CD14-positive monocyte (primary cell): ENCODE measurements at regions not wholly inside any gene's neighbourhood (a gene's known extent, or its start where the extent isn't known, plus 50 kb on each side); places are given as distances from the start of the nearest gene placed in this dataset.

Source experiments
- DNase-seq, 3 donors: peaks; one replicate each; pipeline ENCODE4 v3.0.0-alpha.2; 2011 to 2022
- H2AFZ ChIP-seq: 2 replicates; pipeline ENCODE4 v1.6.0; 2012; ENCODE audit warnings: mild to moderate bottlenecking, low read depth, low read length, inconsistent platforms; ENCODE audit not compliant: insufficient read depth, poor library complexity, severe bottlenecking
- H3K27ac ChIP-seq, 2 donors: 1 replicate in 1 of 2; 2 replicates in 1 of 2; pipeline ENCODE4 v1.5.1; 2012 to 2013; ENCODE audit warnings: low read length in 2 of 2, control low read depth in 1 of 2, inconsistent platforms in 1 of 2, low read depth in 1 of 2, mild to moderate bottlenecking in 1 of 2
- H3K27me3 ChIP-seq, 2 donors: one replicate each; pipeline versions ENCODE4 v1.6.0 to v1.6.1; 2011 to 2013; ENCODE audit warnings: low read length in 2 of 2; ENCODE audit not compliant: control insufficient read depth in 2 of 2, insufficient read depth in 2 of 2
- H3K36me3 ChIP-seq, 2 donors: replicated peaks in 1 of 2; 1 replicate in 1 of 2; 2 replicates in 1 of 2; pipeline versions ENCODE4 v1.5.1 to v1.6.1; 2012 to 2013; ENCODE audit warnings: low read length in 2 of 2, control low read depth in 1 of 2, inconsistent platforms in 1 of 2, mild to moderate bottlenecking in 1 of 2; ENCODE audit not compliant: insufficient read depth in 2 of 2, control insufficient read depth in 1 of 2
- H3K4me1 ChIP-seq, 2 donors: 1 replicate in 1 of 2; 2 replicates in 1 of 2; pipeline versions ENCODE4 v1.5.1 to v1.6.1; 2012 to 2013; ENCODE audit warnings: low read length in 2 of 2, control low read depth in 1 of 2, inconsistent platforms in 1 of 2, mild to moderate bottlenecking in 1 of 2, moderate library complexity in 1 of 2; ENCODE audit not compliant: insufficient read depth in 2 of 2, control insufficient read depth in 1 of 2
- H3K4me2 ChIP-seq: replicated peaks from 2 replicates; pipeline ENCODE3; 2012; ENCODE audit warnings: low read length, moderate library complexity, mild to moderate bottlenecking; ENCODE audit not compliant: poor library complexity, severe bottlenecking; ENCODE audit errors: extremely low read depth
- H3K4me3 ChIP-seq, 3 experiments: fragments of 200-600 bp in 1 of 3; sonication (generic) in 1 of 3; replicated peaks in 1 of 3; 1 replicate in 2 of 3; 2 replicates in 1 of 3; pipeline ENCODE4 v1.5.1; 2011 to 2013; ENCODE audit warnings: low read length in 3 of 3, mild to moderate bottlenecking in 3 of 3, control low read depth in 2 of 3, low read depth in 2 of 3, inconsistent platforms in 1 of 3, moderate library complexity in 1 of 3
- H3K79me2 ChIP-seq: 2 replicates; pipeline ENCODE4 v1.6.0; 2012; ENCODE audit warnings: mild to moderate bottlenecking, control low read depth, inconsistent platforms, low read length, moderate library complexity; ENCODE audit not compliant: insufficient read depth
- H3K9ac ChIP-seq: 2 replicates; pipeline ENCODE4 v1.6.0; 2017; ENCODE audit warnings: low read length, mild to moderate bottlenecking; ENCODE audit not compliant: insufficient read depth, poor library complexity, severe bottlenecking
- H3K9me3 ChIP-seq, 2 donors: replicated peaks in 1 of 2; 1 replicate in 1 of 2; 2 replicates in 1 of 2; pipeline versions ENCODE4 v1.5.1 to v1.6.1; 2012 to 2013; ENCODE audit warnings: low read length in 2 of 2, control low read depth in 1 of 2; ENCODE audit not compliant: control insufficient read depth in 1 of 2, insufficient read depth in 1 of 2
- H4K20me1 ChIP-seq: 2 replicates; pipeline ENCODE4 v1.6.0; 2012; ENCODE audit warnings: mild to moderate bottlenecking, low read length, control low read depth, moderate library complexity; ENCODE audit not compliant: insufficient read depth
- H3K27ac Mint-ChIP-seq, 7 donors: one replicate each; pipeline ENCODE4 v1.8.0; 2020; ENCODE audit warnings: mild to moderate bottlenecking in 7 of 7, mixed read lengths in 7 of 7, moderate library complexity in 6 of 7, inconsistent platforms in 2 of 7
- H3K27me3 Mint-ChIP-seq, 3 donors: one replicate each; pipeline ENCODE4 v1.8.0; 2021 to 2022; ENCODE audit warnings: low read depth in 3 of 3, mild to moderate bottlenecking in 3 of 3, mixed read lengths in 3 of 3, moderate library complexity in 3 of 3, inconsistent platforms in 1 of 3
- H3K36me3 Mint-ChIP-seq, 2 donors: one replicate each; pipeline ENCODE4 v1.8.0; 2020; ENCODE audit warnings: mixed read lengths in 2 of 2, inconsistent platforms in 1 of 2, mild to moderate bottlenecking in 1 of 2
- H3K4me1 Mint-ChIP-seq: one replicate; pipeline ENCODE4 v1.8.0; 2020; ENCODE audit warnings: mild to moderate bottlenecking, mixed read lengths
- H3K4me3 Mint-ChIP-seq, 2 donors: one replicate each; pipeline ENCODE4 v1.8.0; 2020; ENCODE audit warnings: mild to moderate bottlenecking in 2 of 2, mixed read lengths in 2 of 2, moderate library complexity in 1 of 2
- H3K9me3 Mint-ChIP-seq, 7 donors: one replicate each; pipeline ENCODE4 v1.8.0; 2020 to 2022; ENCODE audit warnings: mixed read lengths in 7 of 7, mild to moderate bottlenecking in 6 of 7, moderate library complexity in 6 of 7, inconsistent platforms in 2 of 7
- intact Hi-C, 2 donors: fragments of 100-400 bp; cut with micrococcal nuclease; formaldehyde crosslinking; loops; one replicate each; pipeline versions ENCODE4 v1.15.0 to v1.15.1; 2023
- TF ChIP-seq, protein P1 (sequence below): fragments of 200-600 bp; IDR thresholded peaks from one replicate; pipeline ENCODE4 v1.8.0; 2022; ENCODE audit warnings: antibody characterized with exemption, mild to moderate bottlenecking

DNA sequence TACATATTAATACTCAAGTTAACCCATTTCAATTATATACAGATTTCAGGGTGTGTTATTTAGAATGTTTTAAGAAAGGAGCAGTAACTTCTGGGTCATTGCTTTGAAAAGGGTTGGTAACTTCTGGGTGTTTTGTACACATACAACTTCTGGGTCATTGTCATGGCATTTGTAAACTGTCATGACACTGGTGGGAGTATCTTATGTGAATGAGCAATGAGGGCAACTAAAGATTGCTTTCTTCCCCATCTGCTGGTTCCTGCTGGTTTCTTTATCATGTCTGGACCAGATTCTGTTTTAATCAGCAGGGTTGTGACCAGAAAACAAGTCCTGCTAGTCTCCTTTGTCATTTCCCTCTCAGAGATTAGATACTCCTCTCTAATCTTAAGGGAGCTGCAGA is 713.3 kb downstream of the LRFN5 start:
- intact Hi-C loops, result no loop called here
- Histone ChIP-seq H3K4me1 (peaks cover 26 to 31% of the 10 kb centered on the region in 2 donors), H3K27me3 (no peaks in the 10 kb centered on the region), H3K36me3 (no peaks in the 10 kb centered on the region), H3K27ac (no peak overlapping the region), H3K9ac (no peak overlapping the region), H3K79me2 (no peaks in the 10 kb centered on the region), H3K9me3 (peaks cover 0 to under 1% of the 10 kb centered on the region in 2 donors), H2AFZ (no peak overlapping the region), H3K4me3 (no peak overlapping the region), H3K4me2 (no peak overlapping the region), H4K20me1 (no peaks in the 10 kb centered on the region)
- no peaks in the 10 kb centered on the region for H3K36me3 Mint-ChIP-seq
- H3K9me3 Mint-ChIP-seq, result peaks cover 0 to 3% (median 2%) of the 10 kb centered on the region in 7 donors
- no peak for DNase-seq
- H3K4me3 Mint-ChIP-seq, result no peak overlapping the region
- no peak overlapping the region for H3K27ac Mint-ChIP-seq
- no peaks in the 10 kb centered on the region for H3K27me3 Mint-ChIP-seq
- peaks cover 27% of the 10 kb centered on the region for H3K4me1 Mint-ChIP-seq
- TF ChIP-seq, protein P1, sequence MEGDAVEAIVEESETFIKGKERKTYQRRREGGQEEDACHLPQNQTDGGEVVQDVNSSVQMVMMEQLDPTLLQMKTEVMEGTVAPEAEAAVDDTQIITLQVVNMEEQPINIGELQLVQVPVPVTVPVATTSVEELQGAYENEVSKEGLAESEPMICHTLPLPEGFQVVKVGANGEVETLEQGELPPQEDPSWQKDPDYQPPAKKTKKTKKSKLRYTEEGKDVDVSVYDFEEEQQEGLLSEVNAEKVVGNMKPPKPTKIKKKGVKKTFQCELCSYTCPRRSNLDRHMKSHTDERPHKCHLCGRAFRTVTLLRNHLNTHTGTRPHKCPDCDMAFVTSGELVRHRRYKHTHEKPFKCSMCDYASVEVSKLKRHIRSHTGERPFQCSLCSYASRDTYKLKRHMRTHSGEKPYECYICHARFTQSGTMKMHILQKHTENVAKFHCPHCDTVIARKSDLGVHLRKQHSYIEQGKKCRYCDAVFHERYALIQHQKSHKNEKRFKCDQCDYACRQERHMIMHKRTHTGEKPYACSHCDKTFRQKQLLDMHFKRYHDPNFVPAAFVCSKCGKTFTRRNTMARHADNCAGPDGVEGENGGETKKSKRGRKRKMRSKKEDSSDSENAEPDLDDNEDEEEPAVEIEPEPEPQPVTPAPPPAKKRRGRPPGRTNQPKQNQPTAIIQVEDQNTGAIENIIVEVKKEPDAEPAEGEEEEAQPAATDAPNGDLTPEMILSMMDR, result no peak

DNA sequence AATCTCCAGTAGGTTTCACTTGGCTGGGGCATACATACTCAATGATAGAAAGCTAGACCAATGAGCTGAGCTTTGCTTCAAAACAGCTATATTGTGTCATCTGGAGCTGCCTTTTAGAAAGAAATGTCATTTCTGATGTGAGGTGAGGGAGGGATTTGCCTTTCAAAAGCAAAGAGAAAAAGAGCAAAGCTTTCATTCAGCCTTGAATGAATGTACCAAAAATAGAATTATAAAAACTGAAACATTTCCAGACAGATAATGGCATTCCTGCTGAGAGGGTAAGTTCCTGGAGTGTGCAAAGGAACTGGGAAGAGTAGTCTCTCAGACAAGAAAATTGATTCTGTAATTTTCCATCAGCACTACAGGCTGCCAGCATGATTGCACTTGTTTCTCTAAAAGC is 710.0 kb downstream of the LRFN5 start:
- H3K4me3 ChIP-seq, result no peak overlapping the region
- peaks cover 3 to 12% of the 10 kb centered on the region in 2 donors for H3K9me3 ChIP-seq
- Mint-ChIP-seq H3K27me3 (peaks cover 0 to 3% (median 1%) of the 10 kb centered on the region in 3 donors), H3K36me3 (no peaks in the 10 kb centered on the region), H3K27ac (no peak overlapping the region), H3K9me3 (peaks cover 6 to 22% (median 8%) of the 10 kb centered on the region in 7 donors), H3K4me3 (no peak overlapping the region), H3K4me1 (peaks cover under 1% of the 10 kb centered on the region)
- no peaks in the 10 kb centered on the region for H4K20me1 ChIP-seq
- H3K4me2 ChIP-seq, result no peak overlapping the region
- H3K9ac ChIP-seq, result no peak overlapping the region
- TF ChIP-seq, protein P1, result no peak
- no peaks in the 10 kb centered on the region for H3K79me2 ChIP-seq
- no peak for DNase-seq
- H2AFZ ChIP-seq, result no peak overlapping the region
- H3K4me1 ChIP-seq, result no peaks in the 10 kb centered on the region
- intact Hi-C loops, result no loop called here
- H3K27me3 ChIP-seq, result no peaks in the 10 kb centered on the region
- H3K36me3 ChIP-seq, result no peaks in the 10 kb centered on the region
- H3K27ac ChIP-seq, result no peak overlapping the region
